ENCODE measurements at regions not wholly inside any gene's neighbourhood (a gene's known extent, or its start where the extent isn't known, plus 50 kb on each side); places are given as distances from the start of the nearest gene placed in this dataset.
"Not testable (repeated sequence)": the region's sequence is repeated elsewhere in the genome, so short reads cannot be mapped to it uniquely, and the experiment has no call there.

DNA sequence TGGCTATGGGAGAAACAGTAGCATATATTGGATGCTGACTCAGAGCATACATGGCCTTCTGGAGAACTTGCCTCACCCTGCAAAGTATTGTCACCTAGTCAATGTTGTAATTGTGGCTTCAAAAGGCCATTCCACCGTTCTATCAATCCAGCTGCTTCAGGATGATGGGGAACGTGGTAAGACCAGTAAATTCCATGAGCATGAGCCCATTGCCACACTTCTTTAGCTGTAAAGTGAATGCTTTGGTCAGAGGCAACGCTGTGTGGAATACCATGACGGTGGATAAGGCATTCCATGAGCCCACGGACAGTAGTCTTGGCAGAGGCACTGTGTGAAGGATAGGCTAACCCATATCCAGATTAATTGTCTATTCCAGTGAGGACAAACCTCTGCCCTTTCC lies 1300.1 kb upstream of the ACVR2A start:
- no peak for DNase-seq
- Histone ChIP-seq H3K27me3 (no peaks in the 10 kb centered on the region), H3K36me3 (no peaks in the 10 kb centered on the region), H3K4me3 (no peak overlapping the region), H3K9me3 (no peaks in the 10 kb centered on the region), H3K27ac (no peak overlapping the region), H3K4me1 (ENCODE audit: insufficient read depth) (no peaks in the 10 kb centered on the region)
- 90 to 95% (median 95%) methylated on average over 5 of the region's 5 CpGs for WGBS, 3 donors
- no peak for TF ChIP-seq POLR2A (IDR thresholded peaks at IDR 0.05)
- no peak for TF ChIP-seq EP300 (IDR thresholded peaks at IDR 0.05)
- TF ChIP-seq, protein P1, sequence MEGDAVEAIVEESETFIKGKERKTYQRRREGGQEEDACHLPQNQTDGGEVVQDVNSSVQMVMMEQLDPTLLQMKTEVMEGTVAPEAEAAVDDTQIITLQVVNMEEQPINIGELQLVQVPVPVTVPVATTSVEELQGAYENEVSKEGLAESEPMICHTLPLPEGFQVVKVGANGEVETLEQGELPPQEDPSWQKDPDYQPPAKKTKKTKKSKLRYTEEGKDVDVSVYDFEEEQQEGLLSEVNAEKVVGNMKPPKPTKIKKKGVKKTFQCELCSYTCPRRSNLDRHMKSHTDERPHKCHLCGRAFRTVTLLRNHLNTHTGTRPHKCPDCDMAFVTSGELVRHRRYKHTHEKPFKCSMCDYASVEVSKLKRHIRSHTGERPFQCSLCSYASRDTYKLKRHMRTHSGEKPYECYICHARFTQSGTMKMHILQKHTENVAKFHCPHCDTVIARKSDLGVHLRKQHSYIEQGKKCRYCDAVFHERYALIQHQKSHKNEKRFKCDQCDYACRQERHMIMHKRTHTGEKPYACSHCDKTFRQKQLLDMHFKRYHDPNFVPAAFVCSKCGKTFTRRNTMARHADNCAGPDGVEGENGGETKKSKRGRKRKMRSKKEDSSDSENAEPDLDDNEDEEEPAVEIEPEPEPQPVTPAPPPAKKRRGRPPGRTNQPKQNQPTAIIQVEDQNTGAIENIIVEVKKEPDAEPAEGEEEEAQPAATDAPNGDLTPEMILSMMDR (IDR thresholded peaks at IDR 0.05) = no peak
- intact Hi-C loops (cut with DNase I) = no loop called here

DNA sequence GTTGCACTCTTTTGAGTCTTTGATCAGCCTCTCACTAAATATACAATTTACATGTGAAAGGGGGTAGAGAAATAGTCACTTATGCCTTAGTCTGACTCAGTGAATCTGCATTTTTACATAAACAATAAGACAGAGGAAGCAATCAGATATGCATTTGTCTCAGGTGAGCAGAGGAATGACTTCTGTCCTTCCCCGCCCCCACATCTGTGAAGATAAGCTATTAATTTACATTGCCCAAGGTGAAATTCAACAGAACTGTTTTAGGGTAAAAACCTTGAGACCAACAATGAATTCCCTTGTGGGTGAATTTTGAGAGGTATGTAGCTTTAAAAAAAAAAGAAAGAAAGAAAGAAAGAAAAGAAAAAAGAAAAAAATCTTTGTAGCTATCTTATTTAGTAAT lies 1302.9 kb upstream of the ACVR2A start:
- no peaks in the 10 kb centered on the region for H3K36me3 ChIP-seq
- H3K9me3 ChIP-seq = no peaks in the 10 kb centered on the region
- no peak for TF ChIP-seq POLR2A (IDR thresholded peaks at IDR 0.05)
- TF ChIP-seq, protein P1 (IDR thresholded peaks at IDR 0.05) = no peak
- TF ChIP-seq EP300 (IDR thresholded peaks at IDR 0.05) = no peak
- no peak overlapping the region for H3K4me3 ChIP-seq
- H3K4me1 ChIP-seq (ENCODE audit: insufficient read depth) = no peaks in the 10 kb centered on the region
- H3K27me3 ChIP-seq = no peaks in the 10 kb centered on the region
- no peak overlapping the region for H3K27ac ChIP-seq
- intact Hi-C loops (cut with DNase I) = no loop called here
- WGBS, 3 donors = 94 to 98% (median 95%) methylated on average over 1 of the region's 1 CpG
- no peak for DNase-seq

DNA sequence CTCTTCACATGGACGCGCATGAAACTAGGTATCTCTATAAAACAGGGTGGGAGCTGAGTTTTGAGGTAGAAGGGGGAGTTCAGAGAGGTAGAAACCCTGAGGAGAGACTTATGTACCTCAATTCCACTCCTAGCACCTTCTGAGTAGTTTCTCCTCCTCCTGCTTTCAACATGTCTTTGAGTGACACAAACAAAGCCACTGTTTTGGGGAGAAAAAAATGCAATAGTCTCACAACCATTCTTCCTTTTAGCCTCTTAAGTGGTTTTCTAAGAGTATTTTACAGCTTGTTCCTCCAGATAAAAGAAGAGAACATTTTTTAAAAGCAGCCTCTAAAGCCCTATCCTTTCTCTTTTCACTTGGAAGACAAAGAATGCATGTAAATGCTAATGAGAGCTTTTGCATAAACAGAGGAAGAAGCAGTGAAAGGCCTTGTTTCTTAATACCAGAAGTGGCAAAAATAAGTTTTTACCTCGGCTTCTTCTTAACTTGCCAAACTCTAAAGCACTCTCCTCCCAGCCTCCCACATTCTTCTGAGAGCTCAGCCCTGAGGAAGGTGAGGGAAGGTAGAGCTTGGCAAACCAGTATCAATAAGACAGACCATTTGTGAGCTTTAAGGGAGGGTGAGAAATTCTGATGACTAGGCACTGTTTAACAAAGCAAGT lies 1304.4 kb upstream of the ACVR2A start:
- no peaks in the 10 kb centered on the region for H3K4me1 ChIP-seq (ENCODE audit: insufficient read depth)
- no peaks in the 10 kb centered on the region for H3K9me3 ChIP-seq
- intact Hi-C loops (cut with DNase I) = no loop called here
- no peak overlapping the region for H3K27ac ChIP-seq
- no peak for DNase-seq
- H3K4me3 ChIP-seq = no peak overlapping the region
- no peak for TF ChIP-seq EP300 (IDR thresholded peaks at IDR 0.05)
- TF ChIP-seq POLR2A (IDR thresholded peaks at IDR 0.05) = no peak
- TF ChIP-seq, protein P1 (IDR thresholded peaks at IDR 0.05) = no peak
- 54 to 61% (median 60%) methylated on average over 3 of the region's 3 CpGs for WGBS, 3 donors
- no peaks in the 10 kb centered on the region for H3K27me3 ChIP-seq
- no peaks in the 10 kb centered on the region for H3K36me3 ChIP-seq

DNA sequence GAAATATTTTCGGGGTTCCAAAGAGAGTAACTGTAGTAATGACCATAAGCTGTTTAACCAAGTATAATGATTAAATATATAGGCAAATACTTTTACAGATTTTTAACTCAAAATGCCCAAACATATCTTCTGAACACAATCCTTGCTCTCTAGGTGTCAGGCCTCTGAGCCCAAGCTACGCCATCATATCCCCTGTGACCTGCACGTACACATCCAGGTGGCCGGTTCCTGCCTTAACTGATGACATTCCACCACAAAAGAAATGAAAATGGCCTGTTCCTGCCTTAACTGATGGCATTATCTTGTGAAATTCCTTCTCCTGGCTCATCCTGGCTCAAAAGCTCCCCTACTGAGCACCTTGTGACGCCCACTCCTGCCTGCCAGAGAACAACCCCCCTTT lies 1305.1 kb upstream of the ACVR2A start:
- H3K27me3 ChIP-seq; H3K4me1 ChIP-seq (ENCODE audit: insufficient read depth); H3K27ac ChIP-seq; DNase-seq; H3K4me3 ChIP-seq; H3K36me3 ChIP-seq; H3K9me3 ChIP-seq; intact Hi-C loops (cut with DNase I): not testable (repeated sequence)
- 91 to 96% (median 93%) methylated on average over 5 of the region's 5 CpGs for WGBS, 3 donors

DNA sequence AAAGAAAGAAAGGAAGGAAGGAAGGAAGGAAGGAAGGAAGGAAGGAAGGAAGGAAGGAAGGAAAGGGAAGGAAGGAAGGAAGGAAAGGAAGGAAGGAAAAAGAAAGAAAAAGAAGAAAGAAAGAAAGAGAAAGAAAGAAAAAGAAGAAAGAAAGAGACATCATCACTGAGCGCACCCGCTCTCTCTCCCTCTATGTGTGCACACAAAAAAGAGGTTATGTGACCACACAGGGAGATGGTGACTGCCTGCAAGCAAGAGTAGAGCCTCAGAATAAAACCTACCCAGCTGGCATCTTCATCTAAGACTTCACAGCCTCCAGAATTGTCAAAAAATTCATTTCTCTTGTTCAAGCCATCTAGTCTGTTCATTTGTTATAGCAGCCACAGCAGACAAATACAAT lies 1307.4 kb upstream of the ACVR2A start:
- WGBS, 3 donors = 98 to 100% (median 100%) methylated on average over 2 of the region's 2 CpGs
- DNase-seq = no peak
- no peak overlapping the region for H3K27ac ChIP-seq
- no peaks in the 10 kb centered on the region for H3K27me3 ChIP-seq
- no peaks in the 10 kb centered on the region for H3K4me1 ChIP-seq (ENCODE audit: insufficient read depth)
- H3K4me3 ChIP-seq = no peak overlapping the region
- H3K36me3 ChIP-seq = no peaks in the 10 kb centered on the region
- H3K9me3 ChIP-seq = no peaks in the 10 kb centered on the region
- intact Hi-C loops (cut with DNase I) = no loop called here
- TF ChIP-seq EP300 (IDR thresholded peaks at IDR 0.05) = no peak
- TF ChIP-seq POLR2A (IDR thresholded peaks at IDR 0.05) = no peak
- TF ChIP-seq, protein P1 (IDR thresholded peaks at IDR 0.05) = no peak
